ENCODE measurements at regions not wholly inside any gene's neighbourhood (a gene's known extent, or its start where the extent isn't known, plus 50 kb on each side); places are given as distances from the start of the nearest gene placed in this dataset.

- Histone ChIP-seq H4K91ac (ENCODE audit: insufficient read length, low read depth, low read length) (no peak overlapping the region), H2AK5ac (ENCODE audit: insufficient read length, low read length) (no peak overlapping the region), H2BK120ac (ENCODE audit: low read depth, low read length, poor library complexity, severe bottlenecking) (no peak overlapping the region), H2BK15ac (ENCODE audit: low read depth, low read length) (no peak overlapping the region), H3K4me1 (ENCODE audit: insufficient read depth, low read length) (no peaks in the 10 kb centered on the region), H3K79me2 (ENCODE audit: insufficient read depth, low read length) (no peaks in the 10 kb centered on the region), H3K23ac (ENCODE audit: insufficient read length, low read depth, low read length) (no peak overlapping the region), H4K20me1 (ENCODE audit: control insufficient read depth, insufficient read depth, insufficient read length) (no peaks in the 10 kb centered on the region), H3K9ac (ENCODE audit: extremely low read depth, insufficient read length, low read length) (no peak overlapping the region), H3K4ac (ENCODE audit: low read depth, low read length) (no peak overlapping the region), H3K23me2 (ENCODE audit: insufficient read length, low read depth, low read length, poor library complexity, severe bottlenecking) (no peaks in the 10 kb centered on the region), H4K5ac (ENCODE audit: insufficient read length, low read depth, low read length) (no peak overlapping the region), H3K27ac (ENCODE audit: insufficient read length, low read depth, low read length) (no peak overlapping the region), H2BK12ac (ENCODE audit: insufficient read length, low read depth, low read length) (no peak overlapping the region), H2BK20ac (ENCODE audit: low read depth, low read length, poor library complexity, severe bottlenecking) (no peak overlapping the region), H3T11ph (ENCODE audit: low read length) (no peak overlapping the region), H2BK5ac (ENCODE audit: insufficient read length, low read length) (no peak overlapping the region), H3K4me2 (ENCODE audit: insufficient read depth, insufficient read length, low read length) (no peak overlapping the region), H3K56ac (ENCODE audit: insufficient read length, low read depth, low read length) (no peak overlapping the region), H3K79me1 (ENCODE audit: insufficient read depth, low read depth, low read length, poor library complexity, severe bottlenecking) (no peaks in the 10 kb centered on the region), H4K8ac (replicated peaks; ENCODE audit: insufficient read length, low read depth, low read length) (no peak overlapping the region), H2AFZ (ENCODE audit: low read length) (no peak overlapping the region), H3K14ac (ENCODE audit: insufficient read depth, low read length) (no peak overlapping the region), H3K18ac (ENCODE audit: insufficient read length, low read depth, low read length) (no peak overlapping the region), H3K27me3 (ENCODE audit: insufficient read depth, low read length) (no peaks in the 10 kb centered on the region), H3K9me3 (ENCODE audit: control insufficient read depth, low read depth, low read length) (no peaks in the 10 kb centered on the region)
- peaks cover 0 to 9% (median 6%) of the 10 kb centered on the region in 3 experiments; a peak in 5 of 7 replicates for H3K36me3 Mint-ChIP-seq (ENCODE audit: insufficient read depth in 1 of 3, low read depth in 3 of 3)
- H3K9me3 Mint-ChIP-seq = peaks cover 8 to 10% of the 10 kb centered on the region in 2 experiments; a peak in 3 of 5 replicates
- H3K4me3 Mint-ChIP-seq = no peak overlapping the region
- no peaks in the 10 kb centered on the region; the same call in 1 of the 2 replicates for H3K27me3 Mint-ChIP-seq (ENCODE audit: low read depth)
- peaks cover 8 to 15% of the 10 kb centered on the region in 2 experiments for H3K4me1 Mint-ChIP-seq
- no peak overlapping the region for H3K27ac Mint-ChIP-seq
- TF ChIP-seq, protein P1, sequence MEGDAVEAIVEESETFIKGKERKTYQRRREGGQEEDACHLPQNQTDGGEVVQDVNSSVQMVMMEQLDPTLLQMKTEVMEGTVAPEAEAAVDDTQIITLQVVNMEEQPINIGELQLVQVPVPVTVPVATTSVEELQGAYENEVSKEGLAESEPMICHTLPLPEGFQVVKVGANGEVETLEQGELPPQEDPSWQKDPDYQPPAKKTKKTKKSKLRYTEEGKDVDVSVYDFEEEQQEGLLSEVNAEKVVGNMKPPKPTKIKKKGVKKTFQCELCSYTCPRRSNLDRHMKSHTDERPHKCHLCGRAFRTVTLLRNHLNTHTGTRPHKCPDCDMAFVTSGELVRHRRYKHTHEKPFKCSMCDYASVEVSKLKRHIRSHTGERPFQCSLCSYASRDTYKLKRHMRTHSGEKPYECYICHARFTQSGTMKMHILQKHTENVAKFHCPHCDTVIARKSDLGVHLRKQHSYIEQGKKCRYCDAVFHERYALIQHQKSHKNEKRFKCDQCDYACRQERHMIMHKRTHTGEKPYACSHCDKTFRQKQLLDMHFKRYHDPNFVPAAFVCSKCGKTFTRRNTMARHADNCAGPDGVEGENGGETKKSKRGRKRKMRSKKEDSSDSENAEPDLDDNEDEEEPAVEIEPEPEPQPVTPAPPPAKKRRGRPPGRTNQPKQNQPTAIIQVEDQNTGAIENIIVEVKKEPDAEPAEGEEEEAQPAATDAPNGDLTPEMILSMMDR (conservative IDR thresholded peaks at IDR 0.05) = no peak
- no CpG with 5 or more reads among the region's 1 CpG for WGBS (ENCODE audit: extremely low coverage, insufficient read length, low lambda C conversion rate)
- DNase-seq = no peak
Observed at GRCh38 chr3:31105011-31105410, 210.6 kb upstream of the GADL1 start.
